ENCODE measurements at regions not wholly inside any gene's neighbourhood (a gene's known extent, or its start where the extent isn't known, plus 50 kb on each side); places are given as distances from the start of the nearest gene placed in this dataset.
"Not testable (repeated sequence)": the region's sequence is repeated elsewhere in the genome, so short reads cannot be mapped to it uniquely, and the experiment has no call there.

DNA sequence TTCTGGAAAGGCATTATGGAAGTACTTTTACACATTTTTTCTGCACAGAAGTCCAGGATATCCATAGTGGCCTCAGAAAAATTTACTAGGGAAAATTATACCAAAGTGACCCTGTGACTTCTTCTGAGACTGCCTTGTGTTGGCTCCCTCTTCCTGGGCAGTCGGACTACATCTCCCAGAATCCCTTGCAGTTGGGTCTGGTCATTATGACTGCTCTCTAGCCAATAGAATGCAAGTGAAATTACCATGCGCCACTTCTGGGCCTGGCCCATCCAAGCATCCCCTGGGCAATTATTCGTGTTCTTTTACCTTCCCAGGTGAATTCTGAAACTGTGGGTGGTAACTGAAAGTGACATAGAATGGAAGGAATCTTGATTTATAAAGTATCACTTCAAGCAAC is 430.9 kb downstream of the ACTR3B start:
- no peak for DNase-seq (ENCODE audit: low read depth)

DNA sequence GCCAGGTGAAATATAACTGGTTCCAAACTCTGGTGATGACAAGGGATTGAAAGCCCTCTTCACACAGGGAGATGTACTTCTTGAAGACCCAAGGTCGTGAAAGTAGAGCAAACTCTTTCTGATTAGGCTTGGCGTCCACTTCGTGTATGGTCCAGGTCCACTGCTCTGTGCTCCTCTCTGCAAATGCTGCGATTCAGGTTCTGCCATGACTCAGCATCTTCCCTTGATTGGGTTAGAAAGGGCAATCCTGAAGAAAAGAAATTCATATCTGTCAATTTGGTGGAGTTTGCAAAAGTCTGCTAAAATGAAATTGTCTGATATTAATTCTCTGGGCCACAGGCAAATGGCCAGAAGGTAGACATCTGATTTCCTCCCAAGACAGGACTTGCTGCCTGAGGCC is 431.4 kb downstream of the ACTR3B start:
- DNase-seq (ENCODE audit: low read depth) = no peak

DNA sequence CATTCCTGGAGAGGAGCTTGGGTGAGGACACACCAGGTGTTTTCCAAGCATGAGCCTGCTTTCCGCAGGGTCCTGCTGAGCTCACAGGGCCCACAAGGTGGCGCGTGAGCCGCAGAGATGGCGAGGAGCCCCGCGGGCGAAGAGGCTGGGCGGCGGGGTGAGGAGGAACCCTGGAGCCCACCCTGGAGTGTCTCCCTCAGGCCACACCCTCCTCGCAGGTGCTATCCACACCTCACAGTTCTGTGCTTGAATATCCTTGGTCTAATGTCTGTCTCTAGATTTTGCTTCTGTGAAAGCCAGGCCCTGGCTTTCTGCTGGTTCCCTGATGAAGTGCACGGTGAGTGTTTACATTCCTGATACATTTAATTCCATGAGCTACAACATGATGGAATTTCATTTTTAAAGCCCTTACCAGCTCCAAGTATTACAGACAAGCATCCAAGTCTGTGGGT is 433.6 kb downstream of the ACTR3B start:
- DNase-seq (ENCODE audit: low read depth) = no peak

DNA sequence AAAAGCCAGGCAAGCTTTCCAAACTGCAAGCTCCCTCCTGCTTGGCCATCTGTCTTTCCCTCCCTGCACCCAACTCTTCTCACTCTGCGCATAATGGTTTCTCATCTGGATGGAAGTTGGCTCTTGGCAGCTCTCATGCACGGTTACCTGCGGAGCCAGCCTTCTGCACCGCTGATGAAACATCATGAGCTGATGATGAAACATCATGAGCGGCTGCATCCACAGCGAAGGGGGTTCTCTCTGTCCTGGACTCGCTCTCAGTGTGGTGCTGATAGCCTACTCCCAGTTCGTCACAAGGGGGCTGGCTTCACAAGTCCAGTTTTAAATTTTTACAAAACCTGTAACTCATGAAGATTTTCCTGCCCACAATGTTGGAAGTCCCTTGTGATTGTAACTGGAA is 457.5 kb downstream of the ACTR3B start:
- DNase-seq (ENCODE audit: low read depth) = no peak

DNA sequence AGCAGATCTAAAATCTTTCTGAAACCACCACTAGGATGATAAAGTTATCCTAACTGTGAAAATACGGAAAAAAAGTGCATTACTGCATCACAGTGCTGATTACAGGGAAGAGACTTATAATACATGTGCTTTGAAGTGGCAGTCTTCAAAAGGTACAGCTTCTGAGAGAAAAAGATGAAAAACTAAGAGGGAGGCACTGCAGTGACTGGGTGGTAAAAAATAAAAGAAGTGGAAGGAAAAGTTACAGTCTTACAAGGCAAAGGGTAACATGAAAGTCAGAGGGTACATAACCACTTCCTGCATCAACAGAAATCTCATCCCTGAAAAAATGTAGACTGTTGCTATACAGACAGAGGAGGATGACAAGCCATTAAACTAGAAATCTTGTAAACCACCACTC is 465.3 kb downstream of the ACTR3B start:
- DNase-seq (ENCODE audit: low read depth) = no peak

DNA sequence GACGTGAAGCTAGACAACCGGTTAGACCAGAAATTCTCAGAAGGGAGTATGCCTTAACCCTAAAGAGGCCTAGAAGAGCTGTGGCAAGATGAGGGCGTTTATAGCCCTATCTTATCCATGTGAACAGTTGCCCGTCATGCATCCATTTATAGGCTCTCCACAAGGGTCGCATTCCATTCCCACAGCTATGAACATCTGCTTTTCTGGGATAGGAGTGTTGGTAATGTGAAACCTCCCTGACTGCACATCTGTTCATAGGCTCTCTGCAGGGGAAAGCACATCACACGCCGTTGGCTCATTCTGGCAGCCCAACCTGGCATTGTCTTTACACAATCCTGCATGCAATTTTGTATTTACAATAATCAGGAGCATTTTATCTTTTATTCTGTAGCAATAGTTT is 485.6 kb downstream of the ACTR3B start:
- not testable (repeated sequence) for DNase-seq (ENCODE audit: low read depth)

DNA sequence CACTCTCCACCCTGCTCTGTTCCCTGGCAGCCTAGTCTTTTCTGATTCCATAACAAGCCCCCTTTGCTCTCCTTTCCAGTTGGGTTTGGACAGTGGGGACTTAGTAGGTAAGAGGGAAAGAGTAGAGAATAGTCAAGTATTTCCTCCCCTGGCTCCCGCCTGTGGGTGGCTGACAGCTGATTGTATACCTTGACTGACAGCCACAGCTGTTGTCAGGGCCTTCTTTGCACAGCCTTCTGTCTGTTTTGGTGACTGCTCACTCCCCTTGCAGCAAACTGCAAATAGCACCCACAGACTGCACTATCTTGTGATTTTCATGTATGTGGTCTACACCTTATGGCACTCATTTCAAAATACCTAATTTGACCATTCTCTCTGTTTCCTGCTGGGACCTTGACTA is 486.3 kb downstream of the ACTR3B start:
- no peak for DNase-seq (ENCODE audit: low read depth)

DNA sequence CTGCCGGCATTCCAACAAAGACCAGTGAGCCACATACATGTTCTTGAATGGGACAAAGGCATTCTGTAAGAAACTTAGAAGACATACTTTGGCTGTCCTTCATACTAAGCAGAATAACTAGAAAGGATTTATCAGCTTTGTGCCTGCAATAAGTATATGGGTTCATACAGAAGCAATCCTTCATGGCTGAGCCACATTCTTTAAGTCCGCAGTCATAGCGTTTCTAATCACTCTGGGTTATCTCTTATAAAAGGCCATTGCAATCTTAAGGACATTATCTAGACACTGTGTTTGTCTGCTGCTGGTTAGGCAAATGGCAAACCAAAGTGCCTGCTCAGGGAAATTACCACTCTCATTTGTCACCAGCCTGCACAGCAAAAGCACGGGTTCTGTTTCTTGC is 488.4 kb downstream of the ACTR3B start:
- DNase-seq (ENCODE audit: low read depth) = no peak

DNA sequence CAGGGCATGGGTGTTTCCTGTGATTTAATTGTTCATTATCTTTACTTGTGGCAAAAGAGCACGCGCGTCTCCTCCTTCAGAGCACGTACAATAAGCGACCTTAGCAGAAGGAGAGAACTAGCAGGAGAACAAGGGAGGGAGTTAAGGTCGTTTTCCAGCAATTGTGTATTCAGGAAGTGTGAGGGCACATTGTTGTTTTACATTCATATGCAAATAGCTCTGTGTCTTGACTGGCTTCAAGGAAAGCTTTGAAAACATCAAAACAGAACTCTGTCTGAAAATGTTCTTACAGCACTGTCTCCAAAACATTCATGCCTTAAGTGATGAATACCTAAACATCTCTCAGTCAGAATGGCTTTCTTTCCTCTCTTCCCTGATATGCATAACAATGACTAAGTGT is 499.1 kb downstream of the ACTR3B start:
- no peak for DNase-seq (ENCODE audit: low read depth)

DNA sequence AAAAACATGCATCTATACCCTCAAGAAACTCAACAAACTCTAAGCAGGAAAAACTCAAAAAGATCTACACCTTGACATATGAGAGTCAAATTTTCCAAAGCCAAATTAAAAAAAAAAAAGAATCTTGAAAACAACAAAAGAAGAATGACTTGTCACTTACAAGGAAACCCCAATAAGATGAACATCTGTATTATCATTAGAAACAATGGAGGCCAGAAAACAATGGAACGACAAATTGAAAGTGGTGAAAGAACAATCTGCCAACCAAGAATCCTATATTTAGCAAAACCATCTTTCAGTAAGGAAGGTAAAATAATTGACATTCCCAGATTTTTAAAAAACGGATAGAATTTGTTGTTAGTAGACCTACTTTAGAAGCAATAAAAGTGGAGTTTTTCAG is 516.8 kb downstream of the ACTR3B start:
- DNase-seq (ENCODE audit: low read depth) = no peak

DNA sequence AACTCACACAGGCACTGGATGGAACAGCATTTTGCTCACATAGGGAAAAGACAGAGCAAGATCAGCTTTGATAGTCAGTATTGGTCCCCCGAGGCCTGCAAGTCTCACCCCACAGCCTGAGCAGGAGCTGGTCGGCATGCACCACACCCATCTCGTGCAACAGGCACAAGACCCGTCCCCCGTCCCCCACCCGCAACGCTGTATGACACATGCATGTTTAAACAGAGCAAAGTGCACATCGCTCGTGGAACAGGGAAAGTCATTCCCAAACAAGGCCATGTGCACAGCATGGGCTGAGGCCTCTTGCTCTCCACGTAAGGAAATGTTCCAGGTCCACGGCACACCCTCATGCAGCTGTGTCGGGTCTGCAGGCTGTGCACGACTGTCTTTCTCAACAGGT is 527.2 kb downstream of the ACTR3B start:
- DNase-seq (ENCODE audit: low read depth) = no peak

DNA sequence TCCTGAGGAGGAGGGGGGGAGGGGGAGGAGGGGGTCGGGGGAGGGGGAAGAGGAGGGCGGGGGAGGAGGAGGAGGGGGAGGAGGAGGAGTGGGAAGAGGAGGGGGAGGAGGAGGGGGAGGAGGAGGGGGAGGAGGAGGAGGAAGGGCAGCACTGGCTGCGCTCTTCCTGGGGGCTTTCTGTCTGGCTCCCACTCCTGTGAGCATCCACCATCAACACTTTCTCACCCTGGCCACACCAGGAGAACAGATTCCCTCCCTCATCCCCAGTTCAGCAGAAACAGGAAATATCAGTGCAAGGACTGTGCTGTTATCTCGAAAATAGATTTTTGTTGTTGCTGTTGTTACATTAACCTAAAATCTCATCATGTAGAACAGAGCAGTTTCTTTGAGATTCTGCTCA is 530.5 kb downstream of the ACTR3B start:
- no peak for DNase-seq (ENCODE audit: low read depth)

DNA sequence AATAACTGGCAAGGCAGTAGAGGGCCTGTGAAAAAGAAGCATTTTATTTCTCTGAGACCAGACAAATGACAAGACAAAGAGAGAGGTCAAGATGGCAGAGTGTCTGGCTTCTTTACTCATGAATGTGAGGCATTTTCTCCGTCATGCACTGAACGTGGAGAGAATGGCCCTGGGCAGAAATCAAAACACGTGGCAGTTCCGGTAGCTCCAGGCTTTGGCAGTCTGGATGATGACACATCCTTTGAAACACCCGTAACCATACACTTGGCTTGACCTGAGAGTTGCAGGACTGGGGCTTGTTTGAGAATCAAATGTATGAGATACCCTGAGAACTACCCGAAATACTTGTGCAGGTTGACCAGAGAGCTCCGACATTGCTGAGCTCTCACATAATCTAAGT is 537.6 kb downstream of the ACTR3B start:
- no peak for DNase-seq (ENCODE audit: low read depth)

DNA sequence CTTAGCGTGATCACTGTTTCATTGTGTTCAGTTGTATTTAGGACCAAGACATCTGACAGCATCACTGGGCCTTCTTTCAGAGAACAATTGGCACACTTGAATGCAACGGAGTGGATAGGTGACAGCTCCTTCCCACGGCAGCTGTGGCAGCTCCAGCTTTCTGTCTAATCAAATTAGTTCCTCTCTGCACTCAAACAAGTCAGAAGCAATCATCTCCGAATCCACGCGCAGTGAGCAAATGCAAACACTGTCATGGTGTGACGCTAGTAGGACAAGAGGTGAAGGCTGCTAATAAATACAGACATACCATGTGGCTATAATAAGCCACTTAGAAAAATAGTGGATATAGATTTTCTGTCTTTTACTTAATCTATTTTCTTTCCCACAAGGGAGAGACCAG is 542.4 kb downstream of the ACTR3B start:
- no peak for DNase-seq (ENCODE audit: low read depth)

DNA sequence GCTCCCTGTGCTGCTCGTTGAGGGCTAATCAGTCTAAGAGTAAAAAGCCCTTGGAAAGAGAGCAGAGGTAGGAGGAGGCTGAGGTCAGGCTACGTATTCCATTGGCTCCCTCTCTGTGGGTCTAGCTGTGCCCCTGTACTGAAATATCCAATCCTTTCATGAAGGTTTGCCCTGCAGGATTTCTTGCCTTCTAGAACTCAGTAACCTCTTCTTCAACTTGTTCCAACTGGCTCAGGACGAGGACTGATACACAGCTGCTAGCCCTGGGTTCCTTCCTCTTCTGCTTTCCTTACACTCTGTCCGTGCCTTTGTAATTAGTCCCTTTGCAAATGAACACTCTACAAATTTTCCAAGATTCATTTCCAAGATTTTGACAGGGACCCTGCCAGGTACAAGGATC is 560.5 kb downstream of the ACTR3B start:
- no peak for DNase-seq (ENCODE audit: low read depth)

DNA sequence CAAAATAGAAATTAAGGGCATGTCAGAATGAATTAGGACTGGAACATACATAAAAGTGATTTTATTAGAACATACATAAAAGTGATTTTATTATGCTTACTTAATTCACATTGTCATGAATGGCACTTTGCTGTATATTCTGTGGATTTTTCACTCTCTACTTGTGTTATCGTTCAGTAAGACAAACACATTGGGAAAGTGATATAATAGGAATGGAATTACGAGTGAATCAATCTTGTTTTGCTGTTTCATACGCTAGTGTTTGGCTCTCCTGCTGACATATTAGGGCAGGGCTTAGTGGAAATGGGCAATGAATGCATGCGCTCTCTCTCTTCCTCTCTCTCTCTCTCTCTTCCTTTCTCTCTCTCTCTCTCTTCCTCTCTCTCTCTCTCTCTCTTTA is 561.1 kb downstream of the ACTR3B start:
- no peak for DNase-seq (ENCODE audit: low read depth)

DNA sequence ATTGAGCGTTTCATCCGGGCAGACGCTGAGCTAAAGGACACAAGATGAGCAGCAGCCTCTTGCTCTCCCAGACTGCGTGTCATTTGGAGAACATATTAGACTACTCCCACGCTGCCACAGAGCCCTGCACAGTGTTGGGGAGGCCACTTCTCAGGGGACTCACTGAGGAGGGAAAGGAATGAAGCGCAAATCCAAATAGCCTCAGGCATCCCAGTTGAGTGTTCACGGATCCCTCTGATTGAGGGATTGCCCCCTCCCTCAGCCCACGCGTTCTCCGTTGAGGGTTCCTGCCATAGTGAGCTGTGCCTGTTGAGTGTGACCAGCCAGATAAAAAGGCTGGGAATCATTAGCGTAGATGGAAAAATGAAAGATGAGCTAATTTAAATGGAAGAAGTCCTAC is 563.4 kb downstream of the ACTR3B start:
- DNase-seq (ENCODE audit: low read depth) = no peak

DNA sequence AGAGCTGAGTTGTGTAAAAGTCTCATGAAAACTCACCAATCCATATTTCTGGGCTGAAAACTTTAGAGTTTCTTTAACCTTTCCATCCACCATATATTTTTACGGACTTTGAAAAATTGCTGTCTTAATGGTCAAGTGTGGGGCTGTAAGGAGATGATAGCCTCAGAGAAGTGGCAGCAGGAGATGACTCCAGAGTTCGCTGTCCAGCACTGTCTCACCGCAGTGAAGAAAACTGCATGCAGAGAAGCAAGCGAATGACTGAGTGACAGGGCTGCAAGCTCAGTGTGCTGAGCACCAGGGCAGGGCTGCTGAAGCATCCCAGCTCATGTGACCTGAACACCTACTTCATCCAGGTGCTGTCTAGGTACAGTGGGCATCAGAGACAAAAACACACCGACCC is 564.5 kb downstream of the ACTR3B start:
- DNase-seq (ENCODE audit: low read depth) = no peak

DNA sequence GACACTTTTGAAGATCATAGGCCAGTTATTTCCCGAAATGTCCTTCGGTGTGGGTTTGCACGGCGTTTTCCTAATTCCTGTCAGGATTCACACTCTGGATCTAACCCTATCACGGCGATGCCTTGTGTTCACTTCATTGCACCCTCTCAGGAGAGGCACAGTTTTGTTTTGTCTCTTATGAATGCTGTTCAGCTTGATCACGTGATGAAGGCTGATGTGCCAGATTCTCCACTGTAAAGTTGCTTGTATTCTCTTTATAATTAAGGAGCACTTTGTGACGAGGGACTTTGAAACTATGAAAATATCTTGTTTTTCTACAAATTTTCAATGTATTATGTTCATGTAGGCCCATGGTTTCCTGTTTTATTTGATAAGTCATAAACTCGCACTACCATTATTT is 568.1 kb downstream of the ACTR3B start:
- no peak for DNase-seq (ENCODE audit: low read depth)

DNA sequence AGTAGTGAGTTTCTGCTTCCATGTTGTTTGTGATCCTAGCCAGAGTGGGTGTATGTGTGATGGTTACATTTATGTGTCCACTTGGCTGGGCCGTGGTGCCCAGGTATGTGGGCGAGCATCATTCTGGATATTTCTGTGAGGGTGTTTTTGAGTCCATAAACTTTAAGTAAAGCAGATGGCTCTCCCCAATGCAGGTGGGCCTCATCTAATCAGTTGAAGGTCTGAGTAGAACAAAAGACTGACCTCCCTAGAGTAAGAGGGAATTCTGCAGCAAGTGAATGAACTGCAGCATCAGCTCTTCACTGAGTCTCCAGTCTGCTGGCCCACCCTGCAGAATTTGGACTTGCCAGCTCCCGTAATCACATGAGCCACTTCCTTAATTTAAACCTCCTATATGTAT is 571.9 kb downstream of the ACTR3B start:
- no peak for DNase-seq (ENCODE audit: low read depth)

DNA sequence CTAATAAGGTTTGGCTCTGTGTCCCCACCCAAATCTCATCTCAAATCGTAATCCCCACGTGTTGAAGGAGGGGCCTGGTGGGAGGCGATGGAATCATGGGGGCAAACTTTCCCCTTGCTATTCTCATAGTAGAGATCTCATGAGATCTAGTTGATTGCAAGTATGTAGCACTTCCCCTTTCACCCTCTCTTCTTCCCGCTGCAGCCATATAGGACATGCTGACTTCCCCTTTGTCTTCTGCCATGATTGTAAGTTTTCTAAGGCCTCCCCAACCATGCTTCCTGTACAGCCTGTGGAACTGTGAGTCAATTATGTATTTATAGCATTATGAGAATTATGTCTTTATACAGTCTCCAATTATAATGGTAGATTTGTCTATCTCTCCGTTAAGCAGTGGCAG is 594.5 kb downstream of the ACTR3B start:
- DNase-seq (ENCODE audit: low read depth) = no peak

DNA sequence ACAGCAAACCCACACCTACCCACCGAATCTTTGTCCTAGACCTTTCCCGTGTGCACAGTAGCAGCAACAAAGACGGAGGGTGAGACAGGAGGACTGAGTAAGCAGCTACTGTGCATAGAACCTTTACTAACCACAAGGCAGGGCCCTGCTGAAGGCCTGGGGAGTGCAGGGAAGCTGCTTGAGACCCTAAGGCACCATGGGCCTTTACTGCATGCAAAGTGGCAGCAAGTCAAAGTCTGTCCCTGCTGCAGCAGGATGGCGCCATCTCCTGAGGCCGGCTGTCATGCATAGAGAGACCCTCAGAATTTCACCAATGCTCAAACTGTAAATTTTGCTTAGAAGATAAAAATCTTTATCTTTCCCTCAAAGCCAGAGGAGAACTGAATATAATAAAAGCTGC is 610.5 kb downstream of the ACTR3B start:
- no peak for DNase-seq (ENCODE audit: low read depth)

DNA sequence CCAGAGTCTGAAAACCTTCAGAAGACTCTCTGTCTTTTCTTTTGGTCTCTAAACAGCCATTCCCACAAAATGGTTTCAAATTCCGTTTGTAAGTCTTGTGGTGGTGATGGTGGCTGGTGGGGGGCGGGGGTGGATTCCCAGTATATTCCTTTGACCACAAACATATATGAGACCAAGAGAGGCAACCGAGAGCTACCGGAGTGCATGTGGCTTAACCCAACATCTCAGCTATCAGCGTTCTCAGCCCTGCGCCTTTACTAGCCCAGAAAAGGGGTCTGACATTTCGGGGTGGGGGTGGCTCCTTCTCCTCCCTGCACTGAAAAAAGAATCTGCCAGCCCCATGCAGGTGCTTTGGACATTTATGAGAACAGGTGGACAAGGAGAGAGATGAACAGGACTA is 621.1 kb downstream of the ACTR3B start:
- no peak for DNase-seq (ENCODE audit: low read depth)

DNA sequence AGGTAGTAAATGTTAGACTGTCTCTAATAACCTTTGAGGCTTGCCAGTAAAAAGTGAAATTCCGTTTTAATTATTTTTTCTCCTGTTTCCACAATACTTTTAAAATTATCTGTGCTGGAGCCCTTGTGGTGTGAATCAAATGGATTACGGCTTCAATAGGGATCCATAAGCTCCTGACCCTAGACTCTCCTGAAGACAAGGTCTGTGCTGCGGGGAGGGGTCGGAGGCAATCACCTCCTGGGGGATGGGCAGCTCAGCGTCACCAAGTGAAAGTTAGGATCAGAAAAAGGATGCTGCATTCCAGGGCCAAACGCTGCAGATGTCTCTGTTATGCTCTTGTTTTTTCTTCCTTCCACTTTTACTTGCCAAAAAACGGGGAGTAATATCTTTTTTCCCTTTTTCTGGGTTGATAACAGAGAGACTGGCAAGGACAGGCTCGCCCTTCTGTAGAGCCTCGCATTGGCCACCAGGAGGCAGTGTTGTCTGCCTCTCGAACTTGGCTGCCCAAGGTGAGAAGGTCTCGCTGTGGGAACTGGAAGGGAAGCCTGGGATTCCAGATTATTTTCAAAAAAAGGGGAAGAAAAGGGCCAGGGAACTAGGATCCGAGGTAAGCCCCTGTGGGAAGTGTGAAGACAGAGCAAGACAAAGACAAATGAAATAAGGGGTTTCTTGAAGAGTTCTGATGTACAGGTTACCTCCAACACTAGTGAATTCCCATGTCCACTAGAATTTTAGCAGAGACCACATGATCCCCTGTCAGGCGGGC is 621.9 kb downstream of the ACTR3B start:
- DNase-seq (ENCODE audit: low read depth) = no peak
